ENCODE measurements at regions not wholly inside any gene's neighbourhood (a gene's known extent, or its start where the extent isn't known, plus 50 kb on each side); places are given as distances from the start of the nearest gene placed in this dataset.

- H3K9me3 Mint-ChIP-seq (ENCODE audit: insufficient read depth): no peaks in the 10 kb centered on the region
- H3K36me3 Mint-ChIP-seq (ENCODE audit: low read depth): no peaks in the 10 kb centered on the region
- CTCF ChIA-PET: no interaction called here
- no peaks in the 10 kb centered on the region for H3K4me1 Mint-ChIP-seq (ENCODE audit: low read depth)
- POLR2A ChIA-PET: no interaction called here
- ATAC-seq (no peak), DNase-seq (no peak)
- H3K27me3 Mint-ChIP-seq (ENCODE audit: low read depth): no peaks in the 10 kb centered on the region
- H3K27ac Mint-ChIP-seq: no peak overlapping the region
- no peak overlapping the region for H3K4me3 Mint-ChIP-seq
Observed at GRCh38 chr4:60923075-60923474, 277.1 kb upstream of the ADGRL3 start.

DNA sequence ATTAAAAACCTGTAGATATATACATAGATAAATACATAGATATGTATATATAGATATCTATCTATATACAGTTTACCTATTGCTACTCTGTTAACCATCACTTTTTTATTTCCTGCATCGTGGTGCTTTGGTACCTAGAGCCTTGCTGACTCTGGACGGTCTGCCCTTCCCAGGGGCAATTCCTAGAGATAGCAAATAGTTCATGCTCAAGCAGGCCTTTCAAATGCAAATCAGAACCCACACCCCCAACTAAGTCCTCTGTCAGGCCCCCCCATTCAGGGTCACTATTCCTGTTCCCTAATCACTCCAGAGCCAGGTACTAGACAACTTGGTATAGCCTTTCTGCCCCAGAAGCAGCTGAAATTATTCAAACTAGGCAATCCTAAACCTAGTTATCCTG is 273.5 kb upstream of the ADGRL3 start:
- Mint-ChIP-seq H3K36me3 (ENCODE audit: low read depth) (no peaks in the 10 kb centered on the region), H3K9me3 (ENCODE audit: insufficient read depth) (peaks cover 3% of the 10 kb centered on the region), H3K4me3 (no peak overlapping the region), H3K27me3 (ENCODE audit: low read depth) (no peaks in the 10 kb centered on the region), H3K4me1 (ENCODE audit: low read depth) (no peaks in the 10 kb centered on the region), H3K27ac (no peak overlapping the region)
- ChIA-PET CTCF (no interaction called here), POLR2A (no interaction called here)
- no peak for ATAC-seq
- DNase-seq: no peak

DNA sequence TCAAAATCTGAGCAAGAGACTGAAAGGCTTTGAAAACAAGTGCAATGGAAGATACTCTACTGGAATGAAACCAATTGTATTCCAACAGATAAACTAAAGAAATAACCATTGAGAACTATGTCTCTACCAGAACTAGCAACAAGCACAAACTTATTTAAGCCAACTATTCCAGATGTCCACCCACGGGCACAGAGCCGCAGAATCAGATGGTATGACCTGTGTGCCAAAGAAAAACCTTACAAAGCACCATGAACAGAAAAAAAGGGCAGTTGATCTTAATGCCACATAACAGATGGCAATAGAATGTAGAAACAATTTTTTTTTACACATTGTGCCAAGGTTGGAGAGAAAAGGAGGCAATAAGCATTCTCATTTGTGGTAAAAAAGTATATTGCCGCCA is 269.3 kb upstream of the ADGRL3 start:
- H3K27ac Mint-ChIP-seq: no peak overlapping the region
- H3K27me3 Mint-ChIP-seq (ENCODE audit: low read depth): no peaks in the 10 kb centered on the region
- POLR2A ChIA-PET: no interaction called here
- no peak overlapping the region for H3K4me3 Mint-ChIP-seq
- CTCF ChIA-PET: no interaction called here
- no peaks in the 10 kb centered on the region for H3K4me1 Mint-ChIP-seq (ENCODE audit: low read depth)
- H3K36me3 Mint-ChIP-seq (ENCODE audit: low read depth): no peaks in the 10 kb centered on the region
- ATAC-seq (no peak), DNase-seq (no peak)
- H3K9me3 Mint-ChIP-seq (ENCODE audit: insufficient read depth): peaks cover 3% of the 10 kb centered on the region

DNA sequence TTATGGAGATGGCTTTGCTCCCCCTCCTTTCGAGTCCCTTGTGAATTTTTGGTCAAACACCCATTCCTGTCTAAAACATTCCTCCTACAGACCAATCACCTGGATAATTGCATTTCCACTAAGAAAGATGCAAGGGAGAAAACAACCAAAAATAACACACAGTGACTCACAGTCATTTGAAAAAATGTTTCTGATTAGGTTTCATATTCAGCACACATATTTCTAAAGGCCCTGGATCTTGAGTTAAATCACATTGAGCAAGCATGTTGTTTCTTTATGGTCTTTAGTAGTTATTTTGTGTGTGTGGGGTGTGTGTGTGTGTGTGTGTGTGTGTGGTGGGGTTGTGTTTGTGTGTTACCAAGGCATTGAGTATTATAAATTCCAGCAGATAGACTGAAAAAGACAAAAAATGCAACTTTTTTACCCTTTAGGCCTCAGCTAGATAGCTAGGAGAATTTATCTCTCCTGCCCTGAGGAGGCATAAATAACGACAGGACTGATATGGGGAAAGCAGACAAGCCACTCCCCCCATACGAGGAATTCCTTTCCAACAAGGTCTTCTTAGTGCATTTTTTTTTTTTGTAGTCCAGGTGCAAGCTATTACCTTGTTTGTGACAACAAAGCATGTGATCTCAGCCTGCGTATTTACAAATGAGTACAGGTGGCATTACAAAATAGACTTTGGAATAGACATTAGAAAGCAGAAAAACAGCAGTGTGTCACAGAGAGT is 265.4 kb upstream of the ADGRL3 start:
- Mint-ChIP-seq H3K4me3 (no peak overlapping the region), H3K27me3 (ENCODE audit: low read depth) (no peaks in the 10 kb centered on the region), H3K36me3 (ENCODE audit: low read depth) (no peaks in the 10 kb centered on the region), H3K9me3 (ENCODE audit: insufficient read depth) (peaks cover 3% of the 10 kb centered on the region), H3K27ac (no peak overlapping the region), H3K4me1 (ENCODE audit: low read depth) (no peaks in the 10 kb centered on the region)
- DNase-seq (no peak), ATAC-seq (no peak)
- POLR2A ChIA-PET: interaction anchor here (0.6 kb wide), 1 partner anchor 926 kb away, joined by 3 read pairs; no protein-coding TSS in a partner anchor
- CTCF ChIA-PET: no interaction called here

GRCh38 chr4:60938181-60938580 is 261.9 kb upstream of the ADGRL3 start:
- no peak for DNase-seq
- Mint-ChIP-seq H3K9me3 (ENCODE audit: insufficient read depth) (peaks cover 12% of the 10 kb centered on the region), H3K4me1 (ENCODE audit: low read depth) (no peaks in the 10 kb centered on the region), H3K27me3 (ENCODE audit: low read depth) (no peaks in the 10 kb centered on the region), H3K36me3 (ENCODE audit: low read depth) (no peaks in the 10 kb centered on the region), H3K27ac (no peak overlapping the region), H3K4me3 (no peak overlapping the region)
- CTCF ChIA-PET: no interaction called here
- ATAC-seq: no peak
- POLR2A ChIA-PET: no interaction called here

- no peaks in the 10 kb centered on the region for H3K36me3 Mint-ChIP-seq (ENCODE audit: low read depth)
- DNase-seq (no peak), ATAC-seq (no peak)
- H3K27me3 Mint-ChIP-seq (ENCODE audit: low read depth): no peaks in the 10 kb centered on the region
- H3K4me1 Mint-ChIP-seq (ENCODE audit: low read depth): no peaks in the 10 kb centered on the region
- peaks cover 15% of the 10 kb centered on the region for H3K9me3 Mint-ChIP-seq (ENCODE audit: insufficient read depth)
- POLR2A ChIA-PET: no interaction called here
- H3K4me3 Mint-ChIP-seq: no peak overlapping the region
- no peak overlapping the region for H3K27ac Mint-ChIP-seq
- CTCF ChIA-PET: no interaction called here
Observed at GRCh38 chr4:60938621-60939020, 261.5 kb upstream of the ADGRL3 start.

DNA sequence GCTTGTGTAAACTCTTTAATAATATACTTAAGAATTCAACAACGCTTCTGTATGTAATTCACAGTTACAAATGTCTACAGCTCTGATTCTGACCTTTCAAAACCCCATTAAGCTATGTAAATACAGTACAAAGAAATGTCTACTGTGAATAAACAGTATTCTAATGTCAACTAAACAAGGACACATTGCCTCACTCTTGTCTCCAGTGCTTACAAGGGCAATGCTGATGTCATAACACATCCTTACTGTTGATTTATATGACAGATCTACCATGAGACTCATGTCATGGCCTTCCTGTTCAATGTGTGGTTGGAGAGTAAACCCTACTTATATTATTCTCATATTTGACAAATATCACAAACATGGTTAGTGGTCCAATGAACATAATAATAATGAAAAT is 256.1 kb upstream of the ADGRL3 start:
- H3K36me3 Mint-ChIP-seq (ENCODE audit: low read depth): no peaks in the 10 kb centered on the region
- no peak overlapping the region for H3K27ac Mint-ChIP-seq
- ChIA-PET CTCF (no interaction called here), POLR2A (no interaction called here)
- H3K4me1 Mint-ChIP-seq (ENCODE audit: low read depth): no peaks in the 10 kb centered on the region
- no peak for ATAC-seq
- DNase-seq: no peak
- H3K9me3 Mint-ChIP-seq (ENCODE audit: insufficient read depth): peaks cover 32% of the 10 kb centered on the region
- no peak overlapping the region for H3K4me3 Mint-ChIP-seq
- H3K27me3 Mint-ChIP-seq (ENCODE audit: low read depth): no peaks in the 10 kb centered on the region

DNA sequence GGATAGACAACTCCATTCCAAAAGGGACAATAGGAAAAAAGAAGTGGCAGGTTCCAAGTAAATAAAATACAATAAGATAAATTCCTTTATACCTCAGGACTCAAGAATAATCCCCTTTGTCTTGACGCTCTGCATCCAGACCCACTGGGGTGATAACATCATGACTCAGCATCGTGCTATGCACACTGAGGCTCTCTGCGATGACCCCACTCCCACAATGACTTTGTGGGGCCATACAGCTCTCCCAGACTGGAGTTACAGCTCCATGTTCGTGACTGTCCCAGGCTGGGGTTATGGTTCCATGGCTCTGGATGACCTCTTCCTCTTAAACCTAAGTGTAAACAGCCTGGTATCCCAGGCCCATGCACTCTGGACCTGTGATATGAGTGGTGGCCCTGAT is 254.5 kb upstream of the ADGRL3 start:
- CTCF ChIA-PET: no interaction called here
- H3K9me3 Mint-ChIP-seq (ENCODE audit: insufficient read depth): peaks cover 29% of the 10 kb centered on the region
- no peaks in the 10 kb centered on the region for H3K36me3 Mint-ChIP-seq (ENCODE audit: low read depth)
- no peak overlapping the region for H3K4me3 Mint-ChIP-seq
- ATAC-seq (no peak), DNase-seq (no peak)
- POLR2A ChIA-PET: no interaction called here
- H3K4me1 Mint-ChIP-seq (ENCODE audit: low read depth): no peaks in the 10 kb centered on the region
- H3K27ac Mint-ChIP-seq: no peak overlapping the region
- no peaks in the 10 kb centered on the region for H3K27me3 Mint-ChIP-seq (ENCODE audit: low read depth)

DNA sequence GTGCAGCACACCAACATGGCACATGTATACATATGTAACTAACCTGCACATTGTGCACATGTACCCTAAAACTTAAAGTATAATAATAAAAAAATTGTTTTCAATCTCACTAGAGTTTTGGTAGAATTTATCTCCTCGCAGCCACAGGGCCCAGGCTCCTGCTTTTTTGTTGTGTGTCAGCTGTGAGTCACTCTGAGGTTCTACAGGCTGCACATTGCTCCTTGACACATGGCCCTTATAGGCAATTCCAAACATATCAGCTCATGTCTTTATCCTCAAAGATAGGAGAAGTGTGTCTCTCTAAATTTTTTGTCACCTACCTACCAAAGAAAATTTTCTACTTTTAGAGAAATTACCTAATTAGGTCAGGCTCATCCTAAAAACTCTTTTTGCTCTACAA is 252.1 kb upstream of the ADGRL3 start:
- Mint-ChIP-seq H3K27me3 (ENCODE audit: low read depth) (no peaks in the 10 kb centered on the region), H3K4me1 (ENCODE audit: low read depth) (no peaks in the 10 kb centered on the region), H3K36me3 (ENCODE audit: low read depth) (no peaks in the 10 kb centered on the region), H3K4me3 (no peak overlapping the region), H3K9me3 (ENCODE audit: insufficient read depth) (peaks cover 26% of the 10 kb centered on the region), H3K27ac (no peak overlapping the region)
- ChIA-PET POLR2A (interaction anchor here (0.8 kb wide), 1 partner anchor 52 kb away, joined by 3 read pairs; no protein-coding TSS in a partner anchor), CTCF (no interaction called here)
- no peak for DNase-seq
- ATAC-seq: no peak

GRCh38 chr4:60952921-60953320 is 247.2 kb upstream of the ADGRL3 start:
- no peak for ATAC-seq
- Mint-ChIP-seq H3K9me3 (ENCODE audit: insufficient read depth) (peaks cover 12% of the 10 kb centered on the region), H3K4me1 (ENCODE audit: low read depth) (no peaks in the 10 kb centered on the region), H3K4me3 (no peak overlapping the region), H3K36me3 (ENCODE audit: low read depth) (no peaks in the 10 kb centered on the region), H3K27me3 (ENCODE audit: low read depth) (no peaks in the 10 kb centered on the region), H3K27ac (no peak overlapping the region)
- DNase-seq: no peak
- ChIA-PET POLR2A (no interaction called here), CTCF (no interaction called here)

- no peak for DNase-seq
Observed at GRCh38 chr4:60953826-60954225, 246.3 kb upstream of the ADGRL3 start.

DNA sequence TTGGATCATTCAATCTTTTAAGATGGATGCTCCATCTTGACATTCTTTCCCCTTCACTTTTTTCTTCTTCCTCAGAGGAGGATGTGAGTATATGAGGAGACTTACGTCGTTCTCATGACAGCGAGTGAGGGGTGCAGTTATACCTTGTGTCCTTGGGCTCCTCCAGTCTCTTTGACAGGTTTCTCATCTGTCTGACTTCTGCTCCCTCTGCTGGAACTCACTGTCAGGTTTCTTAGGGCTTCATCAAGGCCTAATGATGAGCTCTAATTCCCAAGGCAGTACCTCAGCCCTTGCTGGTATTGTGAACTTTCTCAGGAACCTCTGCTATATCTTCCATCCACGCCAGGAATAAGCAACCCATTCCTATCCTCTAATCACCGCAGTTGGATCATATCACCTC is 237.8 kb upstream of the ADGRL3 start:
- H3K9me3 Mint-ChIP-seq (ENCODE audit: insufficient read depth): peaks cover 5% of the 10 kb centered on the region
- ATAC-seq (no peak), DNase-seq (no peak)
- ChIA-PET CTCF (no interaction called here), POLR2A (no interaction called here)
- no peaks in the 10 kb centered on the region for H3K27me3 Mint-ChIP-seq (ENCODE audit: low read depth)
- no peaks in the 10 kb centered on the region for H3K36me3 Mint-ChIP-seq (ENCODE audit: low read depth)
- H3K4me1 Mint-ChIP-seq (ENCODE audit: low read depth): no peaks in the 10 kb centered on the region
- no peak overlapping the region for H3K27ac Mint-ChIP-seq
- H3K4me3 Mint-ChIP-seq: no peak overlapping the region

More at GRCh38 chr4:60953826-60954225, 246.3 kb upstream of the ADGRL3 start:
- Mint-ChIP-seq H3K4me1 (ENCODE audit: low read depth) (no peaks in the 10 kb centered on the region), H3K27ac (no peak overlapping the region), H3K9me3 (ENCODE audit: insufficient read depth) (peaks cover 12% of the 10 kb centered on the region), H3K36me3 (ENCODE audit: low read depth) (no peaks in the 10 kb centered on the region), H3K27me3 (ENCODE audit: low read depth) (no peaks in the 10 kb centered on the region), H3K4me3 (no peak overlapping the region)
- ATAC-seq: no peak
- CTCF ChIA-PET: no interaction called here
- POLR2A ChIA-PET: no interaction called here

- Mint-ChIP-seq H3K4me1 (ENCODE audit: low read depth) (no peaks in the 10 kb centered on the region), H3K27ac (no peak overlapping the region), H3K4me3 (no peak overlapping the region), H3K9me3 (ENCODE audit: insufficient read depth) (peaks cover 7% of the 10 kb centered on the region), H3K27me3 (ENCODE audit: low read depth) (no peaks in the 10 kb centered on the region), H3K36me3 (ENCODE audit: low read depth) (no peaks in the 10 kb centered on the region)
- CTCF ChIA-PET: no interaction called here
- POLR2A ChIA-PET: no interaction called here
- ATAC-seq (no peak), DNase-seq (no peak)
Observed at GRCh38 chr4:60981534-60981933, 218.6 kb upstream of the ADGRL3 start.
